GM12878 (cell line): ENCODE measurements at regions not wholly inside any gene's neighbourhood (a gene's known extent, or its start where the extent isn't known, plus 50 kb on each side); places are given as distances from the start of the nearest gene placed in this dataset.

Experiments used
- BCLAF1 ChIP-seq: fragments of 450-650 bp; IDR thresholded peaks from 2 replicates; pipeline ENCODE4 v1.6.1; 2017; ENCODE audit warnings: antibody characterized with exemption, mild to moderate bottlenecking, moderate library complexity
- HSF1 ChIP-seq: fragments of 150-350 bp; IDR thresholded peaks from 2 replicates; pipeline ENCODE4 v1.6.1; 2014; ENCODE audit warnings: mild to moderate bottlenecking, low read depth, low read length
- ZBTB4 ChIP-seq: fragments of 450-650 bp; formaldehyde crosslinking; IDR thresholded peaks from 2 replicates; pipeline ENCODE4 v1.4.0; 2022; ENCODE audit warnings: mild to moderate bottlenecking, moderate library complexity
- ZZZ3 ChIP-seq: IDR thresholded peaks from 2 replicates; pipeline ENCODE4 v1.6.1; 2011; ENCODE audit warnings: low read depth; ENCODE audit not compliant: control insufficient read depth, insufficient read length

GRCh38 chr9:17083258-17083657, 51.6 kb upstream of the CNTLN start (continued):
- TF ChIP-seq ZZZ3 (no peak), BCLAF1 (no peak), ZBTB4 (CRISPR knock-in tag) (no peak), HSF1 (no peak)
- TF ChIP-seq, all 136 proteins: peak for 0
